K562 (cell line): ENCODE measurements at regions not wholly inside any gene's neighbourhood (a gene's known extent, or its start where the extent isn't known, plus 50 kb on each side); places are given as distances from the start of the nearest gene placed in this dataset.

Experiments used
- ATAC-seq: fragments of 200-7000 bp; cut with Tn5 transposase; 3 replicates; pipeline ENCODE4 v1.9.1; 2020; ENCODE audit warnings: moderate library complexity
- BruUV-seq: library from RNA; stranded (reverse); fragments of 400-500 nt; replicated peaks from 2 replicates; lab custom pipeline; 2021; lab: Mats Ljungman, UMichigan
- CTCF ChIA-PET: fragments of 300-600 bp; formaldehyde crosslinking; extraction: SDS; loops from one replicate; lab custom pipeline; 2021; ENCODE audit warnings: low intra/inter-chr PET ratio; lab: Yijun Ruan, JAX
- POLR2A ChIA-PET: fragments of 300-600, 350-650 bp; sonication (Branson Sonifier 250); formaldehyde crosslinking; extraction: SDS; loops from one replicate; lab custom pipeline; 2021; ENCODE audit warnings: antibody characterized with exemption, inconsistent platforms; lab: Yijun Ruan, JAX
- DNase-seq, 4 experiments: peaks; one replicate each; pipeline versions ENCODE4 v3.0.0 to v3.0.0-alpha.2; 2011 to 2018; ENCODE audit warnings: low spot score in 3 of 4, mixed read lengths in 3 of 4; ENCODE audit errors: extremely low read depth in 1 of 4
- FAIRE-seq: peaks from 2 replicates; lab custom pipeline; 2011; peaks lifted over from hg19 to GRCh38; lab: Jason Lieb, UNC
- H2AFZ ChIP-seq: 2 replicates; pipeline ENCODE4 v1.6.0; 2011; ENCODE audit warnings: low read depth, low read length, control low read depth, inconsistent platforms
- H3K27ac ChIP-seq: fragments of 200-600 bp; 3 replicates; pipeline ENCODE4 v1.8.0; 2011; ENCODE audit warnings: low read depth, mild to moderate bottlenecking, control low read depth, inconsistent platforms, low read length, moderate library complexity, mixed read lengths; ENCODE audit errors: extremely low read depth
- H3K27me3 ChIP-seq, 2 experiments: fragments of 300-600 bp in 1 of 2; 2 replicates in 1 of 2; 3 replicates in 1 of 2; pipeline versions ENCODE4 v1.6.0 to v1.8.0; 2011; ENCODE audit warnings: inconsistent platforms in 2 of 2, low read length in 2 of 2, mild to moderate bottlenecking in 1 of 2, mixed read lengths in 1 of 2, moderate library complexity in 1 of 2; ENCODE audit not compliant: control insufficient read depth in 2 of 2, insufficient read depth in 2 of 2
- H3K36me3 ChIP-seq: fragments of 300-600 bp; 3 replicates; pipeline ENCODE4 v1.8.0; 2011; ENCODE audit warnings: mild to moderate bottlenecking, low read length, inconsistent platforms; ENCODE audit not compliant: control insufficient read depth, insufficient read depth
- H3K4me1 ChIP-seq, 2 experiments: fragments of 200-600 bp in 1 of 2; replicated peaks in 1 of 2; 2 replicates in 1 of 2; 3 replicates in 1 of 2; pipeline versions ENCODE4 v1.5.1 to v1.8.0; 2011; ENCODE audit warnings: inconsistent platforms in 2 of 2, low read length in 2 of 2, mild to moderate bottlenecking in 1 of 2, mixed read lengths in 1 of 2, moderate library complexity in 1 of 2; ENCODE audit not compliant: control insufficient read depth in 2 of 2, insufficient read depth in 2 of 2
- H3K4me2 ChIP-seq: 2 replicates; pipeline ENCODE4 v1.6.1; 2011; ENCODE audit warnings: low read length, control low read depth, inconsistent platforms, mixed read lengths; ENCODE audit not compliant: insufficient read depth
- H3K4me3 ChIP-seq: fragments of 200-600 bp; sonication (generic), shearing (Covaris generic); 2 replicates; pipeline ENCODE4 v1.5.1; 2016; ENCODE audit warnings: control low read depth, inconsistent platforms
- H3K79me2 ChIP-seq: fragments of 200-600 bp; 3 replicates; pipeline ENCODE4 v1.8.0; 2011; ENCODE audit warnings: low read length, inconsistent platforms; ENCODE audit not compliant: control insufficient read depth, insufficient read depth
- H3K9ac ChIP-seq, 2 experiments: 2 replicates each; pipeline versions ENCODE4 v1.6.0 to v1.6.1; 2011; ENCODE audit warnings: low read depth in 2 of 2, low read length in 2 of 2, control low read depth in 1 of 2, inconsistent platforms in 1 of 2, mild to moderate bottlenecking in 1 of 2, mixed read lengths in 1 of 2; ENCODE audit not compliant: insufficient read depth in 1 of 2
- H3K9me1 ChIP-seq: one replicate; pipeline ENCODE4 v1.6.0; 2011; ENCODE audit warnings: inconsistent platforms, mild to moderate bottlenecking, low read length, moderate library complexity; ENCODE audit not compliant: control insufficient read depth, insufficient read depth
- H3K9me3 ChIP-seq: replicated peaks from 2 replicates; pipeline ENCODE4 v1.5.1; 2011; ENCODE audit warnings: low read depth, low read length, inconsistent platforms; ENCODE audit not compliant: control insufficient read depth, insufficient read depth
- H4K20me1 ChIP-seq: replicated peaks from 2 replicates; pipeline ENCODE4 v1.6.1; 2011; ENCODE audit warnings: low read length, inconsistent platforms, mixed read lengths; ENCODE audit not compliant: control insufficient read depth, insufficient read depth
- CCAR2 ChIP-seq: fragments of 200-400 bp; formaldehyde crosslinking; IDR thresholded peaks from 2 replicates; pipeline ENCODE4 v1.6.1; 2017; ENCODE audit warnings: mild to moderate bottlenecking, low read depth, low read length
- ERF ChIP-seq: fragments of 450-650 bp; formaldehyde crosslinking; IDR thresholded peaks from 2 replicates; pipeline ENCODE4 v1.4.0; 2020; ENCODE audit warnings: mild to moderate bottlenecking, mixed read lengths
- GATA2 ChIP-seq: sonication (generic); formaldehyde crosslinking; IDR thresholded peaks from 2 replicates; pipeline ENCODE4 v1.4.0; 2020; ENCODE audit warnings: mild to moderate bottlenecking, missing genetic modification reagents
- HDAC8 ChIP-seq: fragments of 450-650 bp; IDR thresholded peaks from 2 replicates; pipeline ENCODE4 v1.6.1; 2016; ENCODE audit warnings: mild to moderate bottlenecking, missing genetic modification characterization, moderate library complexity, missing compliant biosample characterization
- HDGF ChIP-seq: fragments of 450-650 bp; IDR thresholded peaks from 2 replicates; pipeline ENCODE4 v1.6.1; 2016
- L3MBTL2 ChIP-seq: fragments of 450-650 bp; IDR thresholded peaks from 2 replicates; pipeline ENCODE4 v1.6.1; 2016; ENCODE audit warnings: mild to moderate bottlenecking, moderate library complexity
- NCOA6 ChIP-seq: fragments of 450-650 bp; IDR thresholded peaks from 2 replicates; pipeline ENCODE4 v1.6.1; 2017; ENCODE audit warnings: mild to moderate bottlenecking
- NUFIP1 ChIP-seq: fragments of 450-650 bp; IDR thresholded peaks from 2 replicates; pipeline ENCODE4 v1.6.1; 2018; ENCODE audit not compliant: partially characterized antibody
- PPARD ChIP-seq: fragments of 250-450 bp; sonication (Bioruptor Pico); IDR thresholded peaks from 2 replicates; pipeline ENCODE4 v1.8.0; 2022; ENCODE audit warnings: inconsistent platforms, mild to moderate bottlenecking, moderate library complexity
- RCOR1 ChIP-seq, 2 experiments: IDR thresholded peaks; 2 replicates each; pipeline ENCODE4 v1.6.1; 2012; ENCODE audit warnings: low read depth in 2 of 2, low read length in 2 of 2, borderline replicate concordance in 1 of 2, improper control_type of control experiment in 1 of 2
- SREBF2 ChIP-seq: sonication (generic); formaldehyde crosslinking; IDR thresholded peaks from 2 replicates; pipeline ENCODE4 v1.4.0; 2020; ENCODE audit warnings: mild to moderate bottlenecking, missing genetic modification reagents
- TAL1 ChIP-seq: fragments of 450-650 bp; IDR thresholded peaks from 2 replicates; pipeline ENCODE4 v1.6.1; 2016; ENCODE audit warnings: mild to moderate bottlenecking
- TEAD2 ChIP-seq: fragments of 450-650 bp; IDR thresholded peaks from 2 replicates; pipeline ENCODE4 v1.6.1; 2016; ENCODE audit warnings: missing genetic modification characterization, control low read depth, missing compliant biosample characterization
- ZNF134 ChIP-seq: fragments of 250-450 bp; sonication (Bioruptor Pico); conservative IDR thresholded peaks from 2 replicates; pipeline ENCODE4 v1.4.0; 2020
- ZNF253 ChIP-seq: fragments of 250-450 bp; sonication (Bioruptor Pico); conservative IDR thresholded peaks from 2 replicates; pipeline ENCODE4 v1.6.1; 2021; ENCODE audit warnings: mild to moderate bottlenecking
- WGBS: fragments of 100-300 bp; shearing (Covaris generic); methylation state at CpG from one replicate; pipeline ENCODE4 v1.1.6; 2016; ENCODE audit warnings: low coverage, mixed read lengths; ENCODE audit not compliant: insufficient coverage; ENCODE audit errors: missing lambda C conversion rate; 5-methylcytosine and 5-hydroxymethylcytosine counted together
- in situ Hi-C: fragments of 300-500 bp; cut with MboI; formaldehyde crosslinking; loops from 4 replicates; pipeline ENCODE4 v1.15.0; 2018; ENCODE audit warnings: inconsistent platforms, mixed read lengths
- intact Hi-C: fragments of 100-400 bp; cut with micrococcal nuclease; formaldehyde crosslinking; loops from 2 replicates; pipeline ENCODE4 v1.14.2; 2022
- TF ChIP-seq, protein P1 (sequence below): fragments of 250-450 bp; sonication (Bioruptor Pico); IDR thresholded peaks from 2 replicates; pipeline ENCODE4 v1.8.0; 2022; ENCODE audit warnings: inconsistent platforms
- TF ChIP-seq, protein P2 (sequence below): fragments of 200-800 bp; sonication (Bioruptor generic); IDR thresholded peaks from 2 replicates; pipeline ENCODE4 v1.6.1; 2017; ENCODE audit warnings: missing genetic modification characterization, missing compliant biosample characterization

DNA sequence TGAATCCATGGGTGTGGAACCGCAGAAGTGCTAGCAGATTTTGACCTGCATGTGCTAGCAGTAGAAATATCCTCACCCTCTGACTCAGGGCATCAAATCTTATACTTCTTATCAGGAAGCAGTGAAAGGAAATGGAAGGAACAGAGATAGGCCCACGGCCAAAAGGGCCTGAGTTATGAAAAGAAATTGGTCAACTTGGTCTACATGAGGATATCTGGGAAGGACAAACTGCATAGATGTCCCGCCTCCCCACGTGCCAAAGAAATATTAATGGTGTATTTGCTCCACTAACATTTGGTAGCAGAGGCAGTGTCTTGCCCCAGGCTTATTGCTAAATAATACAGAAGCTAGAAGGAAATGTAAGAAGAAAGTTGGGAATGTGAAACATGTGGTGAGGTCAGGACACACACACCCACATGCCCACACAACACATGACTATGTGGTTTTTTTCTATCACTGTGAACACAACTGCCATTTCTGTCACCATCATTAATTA is 93.6 kb upstream of the COL8A1 start:
- CTCF ChIA-PET: no interaction called here
- no TSS peak for BruUV-seq
- H2AFZ ChIP-seq: no peak overlapping the region
- H3K4me3 ChIP-seq: no peak overlapping the region
- H3K9ac ChIP-seq: no peak overlapping the region
- DNase-seq (no peak), ATAC-seq (no peak), FAIRE-seq (no peak)
- no peaks in the 10 kb centered on the region for H3K9me1 ChIP-seq
- H4K20me1 ChIP-seq: no peaks in the 10 kb centered on the region
- no peaks in the 10 kb centered on the region for H3K27me3 ChIP-seq
- H3K9me3 ChIP-seq: no peaks in the 10 kb centered on the region
- intact Hi-C loops (no loop called here), in situ Hi-C loops (no loop called here)
- H3K4me2 ChIP-seq: no peak overlapping the region
- 0% methylated on average over 4 of the region's 4 CpGs for WGBS
- no peaks in the 10 kb centered on the region for H3K4me1 ChIP-seq
- H3K27ac ChIP-seq: no peak overlapping the region
- TF ChIP-seq TEAD2 (tag) (no peak), GATA2 (CRISPR knock-in tag) (no peak), L3MBTL2 (no peak), TAL1 (no peak), PPARD (CRISPR knock-in tag) (no peak), SREBF2 (CRISPR knock-in tag) (no peak), NCOA6 (no peak), RCOR1 (IDR thresholded peaks at IDR 0.05; ENCODE audit: borderline replicate concordance in 1 of 2, low read depth in 2 of 2, low read length in 2 of 2) (no peak), ZNF253 (no peak), ZNF134 (CRISPR knock-in tag) (no peak), HDGF (no peak), NUFIP1 (no peak), ERF (CRISPR knock-in tag) (no peak), CCAR2 (no peak), HDAC8 (tag) (no peak)
- TF ChIP-seq, protein P1, sequence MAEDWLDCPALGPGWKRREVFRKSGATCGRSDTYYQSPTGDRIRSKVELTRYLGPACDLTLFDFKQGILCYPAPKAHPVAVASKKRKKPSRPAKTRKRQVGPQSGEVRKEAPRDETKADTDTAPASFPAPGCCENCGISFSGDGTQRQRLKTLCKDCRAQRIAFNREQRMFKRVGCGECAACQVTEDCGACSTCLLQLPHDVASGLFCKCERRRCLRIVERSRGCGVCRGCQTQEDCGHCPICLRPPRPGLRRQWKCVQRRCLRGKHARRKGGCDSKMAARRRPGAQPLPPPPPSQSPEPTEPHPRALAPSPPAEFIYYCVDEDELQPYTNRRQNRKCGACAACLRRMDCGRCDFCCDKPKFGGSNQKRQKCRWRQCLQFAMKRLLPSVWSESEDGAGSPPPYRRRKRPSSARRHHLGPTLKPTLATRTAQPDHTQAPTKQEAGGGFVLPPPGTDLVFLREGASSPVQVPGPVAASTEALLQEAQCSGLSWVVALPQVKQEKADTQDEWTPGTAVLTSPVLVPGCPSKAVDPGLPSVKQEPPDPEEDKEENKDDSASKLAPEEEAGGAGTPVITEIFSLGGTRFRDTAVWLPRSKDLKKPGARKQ (CRISPR knock-in tag): no peak
- TF ChIP-seq, protein P2, sequence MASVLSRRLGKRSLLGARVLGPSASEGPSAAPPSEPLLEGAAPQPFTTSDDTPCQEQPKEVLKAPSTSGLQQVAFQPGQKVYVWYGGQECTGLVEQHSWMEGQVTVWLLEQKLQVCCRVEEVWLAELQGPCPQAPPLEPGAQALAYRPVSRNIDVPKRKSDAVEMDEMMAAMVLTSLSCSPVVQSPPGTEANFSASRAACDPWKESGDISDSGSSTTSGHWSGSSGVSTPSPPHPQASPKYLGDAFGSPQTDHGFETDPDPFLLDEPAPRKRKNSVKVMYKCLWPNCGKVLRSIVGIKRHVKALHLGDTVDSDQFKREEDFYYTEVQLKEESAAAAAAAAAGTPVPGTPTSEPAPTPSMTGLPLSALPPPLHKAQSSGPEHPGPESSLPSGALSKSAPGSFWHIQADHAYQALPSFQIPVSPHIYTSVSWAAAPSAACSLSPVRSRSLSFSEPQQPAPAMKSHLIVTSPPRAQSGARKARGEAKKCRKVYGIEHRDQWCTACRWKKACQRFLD (CRISPR knock-in tag): no peak
- H3K79me2 ChIP-seq: no peaks in the 10 kb centered on the region
- H3K36me3 ChIP-seq: no peaks in the 10 kb centered on the region
- POLR2A ChIA-PET: no interaction called here
